GM20000 (cell line): ENCODE measurements at regions not wholly inside any gene's neighbourhood (a gene's known extent, or its start where the extent isn't known, plus 50 kb on each side); places are given as distances from the start of the nearest gene placed in this dataset.
"Not testable (repeated sequence)": the region's sequence is repeated elsewhere in the genome, so short reads cannot be mapped to it uniquely, and the experiment has no call there.

ENCODE experiments used
- DNase-seq: peaks from one replicate; pipeline ENCODE4 v3.0.0; 2012; ENCODE audit warnings: low spot score
- CTCF ChIP-seq: IDR thresholded peaks from 2 replicates; pipeline ENCODE4 v1.5.1; 2012; ENCODE audit warnings: mild to moderate bottlenecking, control low read depth; ENCODE audit errors: extremely low read depth, missing control alignments

- DNase-seq = no peak
- no peak for TF ChIP-seq CTCF
Observed at GRCh38 chr6:74505391-74505790, 700.5 kb downstream of the COL12A1 start.

- TF ChIP-seq CTCF = no peak
- no peak for DNase-seq
Observed at GRCh38 chr6:74504941-74505340, 700.9 kb downstream of the COL12A1 start.

- no peak for DNase-seq
- no peak for TF ChIP-seq CTCF
Observed at GRCh38 chr6:74492587-74492986, 713.3 kb downstream of the COL12A1 start.

- TF ChIP-seq CTCF = no peak
- no peak for DNase-seq
Observed at GRCh38 chr6:74491844-74492374, 713.9 kb downstream of the COL12A1 start.

- not testable (repeated sequence) for DNase-seq
Observed at GRCh38 chr6:74488726-74489125, 717.1 kb downstream of the COL12A1 start.

- DNase-seq = no peak
- TF ChIP-seq CTCF = no peak
Observed at GRCh38 chr6:74482180-74482579, 723.7 kb downstream of the COL12A1 start.

- DNase-seq = no peak
- no peak for TF ChIP-seq CTCF
Observed at GRCh38 chr6:74480561-74480960, 725.3 kb downstream of the COL12A1 start.

- no peak for DNase-seq
- no peak for TF ChIP-seq CTCF
Observed at GRCh38 chr6:74479960-74480359, 725.9 kb downstream of the COL12A1 start.
